SU-DHL-6 (cell line): ENCODE measurements at regions not wholly inside any gene's neighbourhood (a gene's known extent, or its start where the extent isn't known, plus 50 kb on each side); places are given as distances from the start of the nearest gene placed in this dataset.

Source experiments
- H2AFZ ChIP-seq: fragments of 200-600 bp; sonication (generic); 2 replicates; pipeline ENCODE4 v1.6.1; 2014; ENCODE audit warnings: low read depth, mild to moderate bottlenecking, moderate library complexity, mixed read lengths, antibody characterized with exemption, low read length; ENCODE audit not compliant: severe bottlenecking
- H3F3A ChIP-seq: fragments of 200-600 bp; shearing (Covaris generic); 2 replicates; pipeline ENCODE4 v1.6.0; 2016; ENCODE audit warnings: antibody characterized with exemption, mild to moderate bottlenecking; ENCODE audit not compliant: insufficient read depth
- H3K27ac ChIP-seq: fragments of 200-600 bp; sonication (generic); 2 replicates; pipeline ENCODE4 v1.5.1; 2016; ENCODE audit warnings: low read depth, mild to moderate bottlenecking, low read length, moderate library complexity, mixed read lengths
- H3K27me3 ChIP-seq: fragments of 200-600 bp; sonication (generic), shearing (Covaris generic); 2 replicates; pipeline ENCODE4 v1.6.0; 2014; ENCODE audit warnings: mild to moderate bottlenecking, low read length
- H3K36me3 ChIP-seq: fragments of 200-600 bp; sonication (generic); 2 replicates; pipeline ENCODE4 v1.6.1; 2014; ENCODE audit warnings: mild to moderate bottlenecking, low read length, mixed read lengths
- H3K4me2 ChIP-seq: fragments of 300-600, 200-600 bp; shearing (Covaris generic), sonication (generic); 2 replicates; pipeline ENCODE4 v1.6.0; 2014; ENCODE audit warnings: low read length, low read depth, mild to moderate bottlenecking; ENCODE audit not compliant: poor library complexity, severe bottlenecking
- H3K4me3 ChIP-seq: fragments of 200-600 bp; sonication (generic); 2 replicates; pipeline ENCODE4 v1.5.1; 2014; ENCODE audit warnings: antibody characterized with exemption, low read length, mild to moderate bottlenecking, mixed read lengths; ENCODE audit not compliant: insufficient read depth, poor library complexity, severe bottlenecking
- H3K79me2 ChIP-seq: fragments of 200-600 bp; sonication (generic); 2 replicates; pipeline ENCODE4 v1.6.1; 2014; ENCODE audit warnings: mild to moderate bottlenecking, low read length, moderate library complexity; ENCODE audit not compliant: insufficient read depth
- H3K9ac ChIP-seq: fragments of 200-600 bp; sonication (generic); 2 replicates; pipeline ENCODE4 v1.7.0; 2014; ENCODE audit warnings: mild to moderate bottlenecking, low read length
- H3K9me2 ChIP-seq: fragments of 200-600 bp; sonication (generic); replicated peaks from 2 replicates; pipeline ENCODE4 v1.6.1; 2014; ENCODE audit warnings: low read length; ENCODE audit not compliant: insufficient read depth
- H3K9me3 ChIP-seq: fragments of 200-600 bp; sonication (generic); 2 replicates; pipeline ENCODE4 v1.6.1; 2014; ENCODE audit warnings: low read length, mixed read lengths; ENCODE audit not compliant: insufficient read depth
- H4K20me1 ChIP-seq: fragments of 200-600 bp; sonication (generic); 2 replicates; pipeline ENCODE4 v1.6.1; 2014; ENCODE audit warnings: low read depth, mild to moderate bottlenecking, antibody characterized with exemption, low read length, moderate library complexity, mixed read lengths
- EZH2phosphoT487 ChIP-seq: fragments of 200-600 bp; sonication (generic), shearing (Covaris generic); conservative IDR thresholded peaks from 2 replicates; pipeline ENCODE4 v1.6.1; 2018; ENCODE audit warnings: mild to moderate bottlenecking, antibody characterized with exemption, low read length, moderate library complexity, mixed read lengths
- TF ChIP-seq, protein P1 (sequence below): fragments of 200-600 bp; sonication (generic); IDR thresholded peaks from one replicate; pipeline ENCODE4 v1.5.1; 2017; ENCODE audit warnings: antibody characterized with exemption, mild to moderate bottlenecking, low read length, moderate library complexity; ENCODE audit not compliant: insufficient read depth, poor library complexity, severe bottlenecking

DNA sequence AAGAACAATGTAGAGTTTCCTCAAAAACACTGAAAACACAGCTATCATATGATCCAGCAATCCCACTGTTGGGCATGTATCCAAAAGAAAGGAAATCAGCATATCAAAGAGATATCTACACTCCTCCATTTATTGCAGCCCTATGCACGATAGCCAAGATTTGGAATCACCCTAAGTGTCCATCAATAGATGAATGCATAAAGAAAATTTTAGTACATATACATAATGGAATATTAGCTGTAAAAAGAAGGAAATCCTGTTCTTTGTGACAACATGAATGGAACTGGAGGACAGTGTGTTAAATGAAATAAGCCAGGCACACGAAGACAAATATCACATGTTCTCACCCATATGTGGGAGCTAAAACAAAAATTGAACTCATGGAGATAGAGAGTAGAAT is 114.5 kb upstream of the FN1 start:
- H3K27ac ChIP-seq, result no peak overlapping the region
- H3K9me2 ChIP-seq, result no peaks in the 10 kb centered on the region
- no peak overlapping the region for H3K4me2 ChIP-seq
- H3F3A ChIP-seq, result no peaks in the 10 kb centered on the region
- H4K20me1 ChIP-seq, result no peaks in the 10 kb centered on the region
- no peak overlapping the region for H3K4me3 ChIP-seq
- no peaks in the 10 kb centered on the region for H3K36me3 ChIP-seq
- no peaks in the 10 kb centered on the region for H3K9me3 ChIP-seq
- H3K27me3 ChIP-seq, result no peaks in the 10 kb centered on the region
- H2AFZ ChIP-seq, result no peak overlapping the region
- H3K9ac ChIP-seq, result no peak overlapping the region
- TF ChIP-seq EZH2phosphoT487, result no peak
- TF ChIP-seq, protein P1, sequence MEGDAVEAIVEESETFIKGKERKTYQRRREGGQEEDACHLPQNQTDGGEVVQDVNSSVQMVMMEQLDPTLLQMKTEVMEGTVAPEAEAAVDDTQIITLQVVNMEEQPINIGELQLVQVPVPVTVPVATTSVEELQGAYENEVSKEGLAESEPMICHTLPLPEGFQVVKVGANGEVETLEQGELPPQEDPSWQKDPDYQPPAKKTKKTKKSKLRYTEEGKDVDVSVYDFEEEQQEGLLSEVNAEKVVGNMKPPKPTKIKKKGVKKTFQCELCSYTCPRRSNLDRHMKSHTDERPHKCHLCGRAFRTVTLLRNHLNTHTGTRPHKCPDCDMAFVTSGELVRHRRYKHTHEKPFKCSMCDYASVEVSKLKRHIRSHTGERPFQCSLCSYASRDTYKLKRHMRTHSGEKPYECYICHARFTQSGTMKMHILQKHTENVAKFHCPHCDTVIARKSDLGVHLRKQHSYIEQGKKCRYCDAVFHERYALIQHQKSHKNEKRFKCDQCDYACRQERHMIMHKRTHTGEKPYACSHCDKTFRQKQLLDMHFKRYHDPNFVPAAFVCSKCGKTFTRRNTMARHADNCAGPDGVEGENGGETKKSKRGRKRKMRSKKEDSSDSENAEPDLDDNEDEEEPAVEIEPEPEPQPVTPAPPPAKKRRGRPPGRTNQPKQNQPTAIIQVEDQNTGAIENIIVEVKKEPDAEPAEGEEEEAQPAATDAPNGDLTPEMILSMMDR, result no peak
- no peaks in the 10 kb centered on the region for H3K79me2 ChIP-seq

DNA sequence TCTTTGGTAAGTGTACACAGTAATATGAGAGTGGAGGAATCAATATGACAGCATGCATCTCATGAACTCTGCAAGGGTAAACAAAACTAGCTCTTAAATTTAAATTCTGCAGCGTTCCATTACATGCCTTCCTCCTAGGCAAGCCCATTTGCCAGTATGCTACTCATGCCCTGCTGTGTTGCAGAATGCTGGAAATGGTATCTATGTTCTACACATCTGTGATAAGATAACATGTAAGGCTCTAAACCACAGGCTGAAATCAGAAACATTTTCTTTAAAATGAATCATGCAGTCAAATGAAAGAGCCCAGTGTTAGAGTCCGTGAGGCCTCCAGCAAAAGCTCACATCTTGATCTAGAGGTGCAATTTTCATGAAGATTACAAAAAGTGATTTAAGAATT is 112.8 kb upstream of the FN1 start:
- Histone ChIP-seq H2AFZ (no peak overlapping the region), H4K20me1 (no peaks in the 10 kb centered on the region), H3K36me3 (no peaks in the 10 kb centered on the region), H3K79me2 (no peaks in the 10 kb centered on the region), H3K9me2 (no peaks in the 10 kb centered on the region), H3K4me2 (no peak overlapping the region), H3K4me3 (no peak overlapping the region), H3K9ac (no peak overlapping the region), H3K9me3 (no peaks in the 10 kb centered on the region), H3F3A (no peaks in the 10 kb centered on the region), H3K27ac (no peak overlapping the region), H3K27me3 (no peaks in the 10 kb centered on the region)
- TF ChIP-seq EZH2phosphoT487, result no peak
- TF ChIP-seq, protein P1, result no peak

DNA sequence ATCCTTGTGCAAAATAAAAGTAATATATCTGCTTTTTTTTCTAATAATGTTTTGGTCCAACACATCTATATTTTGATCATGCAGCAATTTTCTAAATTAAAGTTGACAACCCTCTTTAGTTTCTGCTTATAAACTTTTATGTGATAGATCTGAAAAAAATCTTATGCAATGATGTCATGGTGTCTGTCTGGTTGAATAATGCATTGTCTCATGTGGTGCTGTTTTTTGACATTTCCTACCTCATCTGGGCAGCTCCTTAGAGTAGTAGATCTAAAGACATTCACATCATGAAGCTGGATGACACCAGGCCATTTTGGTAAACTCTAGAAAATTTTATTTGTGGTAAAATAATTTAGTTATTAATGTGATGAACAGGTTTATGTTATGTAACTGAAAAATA is 106.8 kb upstream of the FN1 start:
- no peaks in the 10 kb centered on the region for H3F3A ChIP-seq
- no peak for TF ChIP-seq EZH2phosphoT487
- TF ChIP-seq, protein P1, result no peak
- no peaks in the 10 kb centered on the region for H3K9me2 ChIP-seq
- no peaks in the 10 kb centered on the region for H3K27me3 ChIP-seq
- no peaks in the 10 kb centered on the region for H4K20me1 ChIP-seq
- H3K36me3 ChIP-seq, result no peaks in the 10 kb centered on the region
- H3K9ac ChIP-seq, result no peak overlapping the region
- H3K9me3 ChIP-seq, result no peaks in the 10 kb centered on the region
- H3K4me3 ChIP-seq, result no peak overlapping the region
- no peak overlapping the region for H3K27ac ChIP-seq
- no peaks in the 10 kb centered on the region for H3K79me2 ChIP-seq
- no peak overlapping the region for H3K4me2 ChIP-seq
- H2AFZ ChIP-seq, result no peak overlapping the region

DNA sequence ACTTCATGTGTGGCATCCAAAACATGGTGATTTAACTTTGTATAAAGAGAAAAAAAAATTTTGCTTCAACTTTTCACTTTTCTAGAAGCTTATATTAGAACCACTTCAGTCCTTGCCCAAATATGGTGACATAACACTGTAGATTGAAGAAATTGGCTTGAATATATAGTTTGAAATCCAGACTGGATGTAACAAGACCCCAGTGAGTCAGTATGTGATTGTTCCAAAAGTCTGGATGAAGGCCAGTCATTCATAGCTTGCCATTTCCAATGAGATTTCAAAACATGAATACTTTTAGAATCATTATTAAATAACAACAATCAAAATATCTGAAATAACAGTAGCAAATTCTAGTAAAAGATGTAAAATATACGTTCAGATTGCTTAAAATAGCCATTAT is 104.8 kb upstream of the FN1 start:
- TF ChIP-seq, protein P1, result no peak
- no peak for TF ChIP-seq EZH2phosphoT487
- H3K9me3 ChIP-seq, result no peaks in the 10 kb centered on the region
- no peak overlapping the region for H2AFZ ChIP-seq
- no peak overlapping the region for H3K4me3 ChIP-seq
- H3F3A ChIP-seq, result no peaks in the 10 kb centered on the region
- H3K4me2 ChIP-seq, result no peak overlapping the region
- no peaks in the 10 kb centered on the region for H3K27me3 ChIP-seq
- H3K9ac ChIP-seq, result no peak overlapping the region
- H3K79me2 ChIP-seq, result no peaks in the 10 kb centered on the region
- no peaks in the 10 kb centered on the region for H3K9me2 ChIP-seq
- no peaks in the 10 kb centered on the region for H3K36me3 ChIP-seq
- H4K20me1 ChIP-seq, result no peaks in the 10 kb centered on the region
- H3K27ac ChIP-seq, result no peak overlapping the region
